ENCODE measurements at regions not wholly inside any gene's neighbourhood (a gene's known extent, or its start where the extent isn't known, plus 50 kb on each side); places are given as distances from the start of the nearest gene placed in this dataset.

GRCh38 chr3:189108735-189109134, 63.0 kb upstream of the TPRG1 start (continued):
- TF ChIP-seq TFE3 (CRISPR knock-in tag; IDR thresholded peaks at IDR 0.05) (no peak), TMF1 (CRISPR knock-in tag; IDR thresholded peaks at IDR 0.05; ENCODE audit: low read depth) (no peak), NONO (IDR thresholded peaks at IDR 0.05) (no peak), NONO (CRISPR knock-in tag; conservative IDR thresholded peaks at IDR 0.05) (no peak), ZBTB46 (CRISPR knock-in tag; IDR thresholded peaks at IDR 0.05; ENCODE audit: borderline replicate concordance) (no peak), SETDB1 (CRISPR knock-in tag; IDR thresholded peaks at IDR 0.05; ENCODE audit: borderline replicate concordance) (no peak)
- TF ChIP-seq, protein P1, sequence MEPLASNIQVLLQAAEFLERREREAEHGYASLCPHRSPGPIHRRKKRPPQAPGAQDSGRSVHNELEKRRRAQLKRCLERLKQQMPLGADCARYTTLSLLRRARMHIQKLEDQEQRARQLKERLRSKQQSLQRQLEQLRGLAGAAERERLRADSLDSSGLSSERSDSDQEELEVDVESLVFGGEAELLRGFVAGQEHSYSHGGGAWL (CRISPR knock-in tag; IDR thresholded peaks at IDR 0.05), result no peak

GRCh38 chr3:189109145-189109544, 62.6 kb upstream of the TPRG1 start:
- no peak overlapping the region for H3K4me3 ChIP-seq (replicated peaks in 1 of 3; ENCODE audit: insufficient read depth in 1 of 3, low read depth in 2 of 3, low read length in 3 of 3)
- ChIA-PET POLR2A (no interaction called here), CTCF (ENCODE audit: low intra/inter-chr PET ratio, low total read pairs) (no interaction called here)
- no peaks in the 10 kb centered on the region; a peak in 1 of 5 replicates for H3K27me3 ChIP-seq (ENCODE audit: control insufficient read depth in 1 of 2, insufficient read depth in 2 of 2, low read length in 2 of 2)
- no peaks in the 10 kb centered on the region for H3K79me2 ChIP-seq (ENCODE audit: insufficient read depth, low read length)
- 31% methylated on average over 8 of the region's 8 CpGs for WGBS (ENCODE audit: low lambda C conversion rate)
- H3K27ac ChIP-seq (ENCODE audit: extremely low read length, insufficient read depth, low read length), result no peak overlapping the region
- H3K9me3 ChIP-seq (ENCODE audit: low read length), result no peaks in the 10 kb centered on the region
- ATAC-seq, result no peak
- H2AFZ ChIP-seq (ENCODE audit: low read length), result no peak overlapping the region
- no peaks in the 10 kb centered on the region for H4K20me1 ChIP-seq (ENCODE audit: insufficient read depth, low read length)
- H3K9ac ChIP-seq (ENCODE audit: insufficient read depth, low read depth, low read length), result no peak overlapping the region
- intact Hi-C loops (cut with micrococcal nuclease; ENCODE audit: unreplicated experiment), result no loop called here
- DNase-seq (ENCODE audit: low spot score), result no peak
- H3K4me2 ChIP-seq (ENCODE audit: low read depth, low read length), result no peak overlapping the region
- TF ChIP-seq FLYWCH1 (CRISPR knock-in tag; IDR thresholded peaks at IDR 0.05) (no peak), ZNF644 (CRISPR knock-in tag; IDR thresholded peaks at IDR 0.05; ENCODE audit: low read depth) (no peak), ZNF367 (CRISPR knock-in tag; IDR thresholded peaks at IDR 0.05; ENCODE audit: borderline replicate concordance) (no peak), ZNF577 (CRISPR knock-in tag; IDR thresholded peaks at IDR 0.05; ENCODE audit: borderline replicate concordance, low read depth) (no peak), FOXP4 (CRISPR knock-in tag; IDR thresholded peaks at IDR 0.05) (no peak), DNMT3B (CRISPR knock-in tag; conservative IDR thresholded peaks at IDR 0.05) (no peak), ZNF737 (CRISPR knock-in tag; IDR thresholded peaks at IDR 0.05; ENCODE audit: borderline replicate concordance) (no peak), NFIB (CRISPR knock-in tag; IDR thresholded peaks at IDR 0.05; ENCODE audit: borderline replicate concordance) (no peak), ZNF589 (CRISPR knock-in tag; conservative IDR thresholded peaks at IDR 0.05) (no peak), NR3C1 (CRISPR knock-in tag; IDR thresholded peaks at IDR 0.05) (no peak)
- in situ Hi-C loops (cut with HindIII; ENCODE audit: extremely low pct_ligation_motif_present, low pct_unique_long_range_greater_than_20kb), result no loop called here
- H3K36me3 ChIP-seq (replicated peaks in 1 of 2; ENCODE audit: control insufficient read depth in 1 of 2, insufficient read depth in 2 of 2, low read length in 2 of 2), result no peaks in the 10 kb centered on the region
- no TSS peak for BruUV-seq (replicated peaks)
- no peak for FAIRE-seq
- H3K4me1 ChIP-seq (ENCODE audit: insufficient read depth, low read length), result no peaks in the 10 kb centered on the region
